H9 (cell line): ENCODE measurements at regions not wholly inside any gene's neighbourhood (a gene's known extent, or its start where the extent isn't known, plus 50 kb on each side); places are given as distances from the start of the nearest gene placed in this dataset.
"Not testable (repeated sequence)": the region's sequence is repeated elsewhere in the genome, so short reads cannot be mapped to it uniquely, and the experiment has no call there.

Experiments
- DNase-seq: peaks from one replicate; pipeline ENCODE4 v3.0.0-alpha.2; 2017
- H2AFZ ChIP-seq: one replicate; pipeline ENCODE4 v1.6.1; 2013; ENCODE audit warnings: mild to moderate bottlenecking, low read length, control low read depth, moderate library complexity
- H2AK5ac ChIP-seq: 2 replicates; pipeline ENCODE4 v1.6.1; 2013; ENCODE audit warnings: low read length, control low read depth, mixed read lengths; ENCODE audit not compliant: insufficient read length
- H2BK120ac ChIP-seq: one replicate; pipeline ENCODE4 v1.6.1; 2013; ENCODE audit warnings: low read depth, mild to moderate bottlenecking, low read length, control low read depth, inconsistent platforms; ENCODE audit not compliant: poor library complexity, severe bottlenecking
- H2BK12ac ChIP-seq: 2 replicates; pipeline ENCODE4 v1.6.1; 2013; ENCODE audit warnings: low read length, control low read depth, mixed read lengths, low read depth; ENCODE audit not compliant: insufficient read length
- H2BK15ac ChIP-seq: 2 replicates; pipeline ENCODE4 v1.6.1; 2013; ENCODE audit warnings: low read depth, low read length, control low read depth
- H2BK20ac ChIP-seq: one replicate; pipeline ENCODE4 v1.6.1; 2013; ENCODE audit warnings: low read depth, mild to moderate bottlenecking, low read length, control low read depth, inconsistent platforms; ENCODE audit not compliant: poor library complexity, severe bottlenecking
- H2BK5ac ChIP-seq: 2 replicates; pipeline ENCODE4 v1.6.1; 2013; ENCODE audit warnings: low read length, control low read depth, mixed read lengths; ENCODE audit not compliant: insufficient read length
- H3K14ac ChIP-seq: 2 replicates; pipeline ENCODE4 v1.6.1; 2013; ENCODE audit warnings: low read length, control low read depth; ENCODE audit not compliant: insufficient read depth
- H3K18ac ChIP-seq: 2 replicates; pipeline ENCODE4 v1.6.1; 2013; ENCODE audit warnings: low read depth, mild to moderate bottlenecking, mixed read lengths, low read length, control low read depth; ENCODE audit not compliant: insufficient read length
- H3K23ac ChIP-seq: 2 replicates; pipeline ENCODE4 v1.6.1; 2013; ENCODE audit warnings: low read length, control low read depth, mixed read lengths, low read depth; ENCODE audit not compliant: insufficient read length
- H3K23me2 ChIP-seq: 2 replicates; pipeline ENCODE4 v1.6.1; 2013; ENCODE audit warnings: low read depth, mild to moderate bottlenecking, mixed read lengths, low read length, control low read depth; ENCODE audit not compliant: insufficient read length, poor library complexity, severe bottlenecking
- H3K27ac ChIP-seq: 2 replicates; pipeline ENCODE4 v1.5.1; 2013; ENCODE audit warnings: low read length, control low read depth, mixed read lengths, low read depth; ENCODE audit not compliant: insufficient read length
- H3K27me3 ChIP-seq: 2 replicates; pipeline ENCODE4 v1.6.1; 2013; ENCODE audit warnings: low read length, control low read depth, inconsistent platforms; ENCODE audit not compliant: insufficient read depth
- H3K4ac ChIP-seq: 2 replicates; pipeline ENCODE4 v1.6.1; 2013; ENCODE audit warnings: low read depth, mild to moderate bottlenecking, control low read depth, inconsistent platforms, low read length, moderate library complexity
- H3K4me1 ChIP-seq: 2 replicates; pipeline ENCODE4 v1.6.1; 2013; ENCODE audit warnings: low read length, control low read depth, inconsistent platforms; ENCODE audit not compliant: insufficient read depth
- H3K4me2 ChIP-seq: 2 replicates; pipeline ENCODE4 v1.6.1; 2013; ENCODE audit warnings: low read length, control low read depth, mixed read lengths; ENCODE audit not compliant: insufficient read length, insufficient read depth
- H3K56ac ChIP-seq: 2 replicates; pipeline ENCODE4 v1.6.1; 2013; ENCODE audit warnings: low read depth, mild to moderate bottlenecking, mixed read lengths, low read length, control low read depth; ENCODE audit not compliant: insufficient read length
- H3K79me1 ChIP-seq: 2 replicates; pipeline ENCODE4 v1.6.1; 2013; ENCODE audit warnings: low read depth, mild to moderate bottlenecking, moderate library complexity, low read length, control low read depth, inconsistent platforms; ENCODE audit not compliant: insufficient read depth, poor library complexity, severe bottlenecking
- H3K79me2 ChIP-seq: 2 replicates; pipeline ENCODE4 v1.6.1; 2013; ENCODE audit warnings: low read length, control low read depth, inconsistent platforms; ENCODE audit not compliant: insufficient read depth
- H3K9ac ChIP-seq: 2 replicates; pipeline ENCODE4 v1.6.1; 2013; ENCODE audit warnings: low read length, control low read depth, mixed read lengths; ENCODE audit not compliant: insufficient read length; ENCODE audit errors: extremely low read depth
- H3K9me3 ChIP-seq: one replicate; pipeline ENCODE4 v1.6.1; 2013; ENCODE audit warnings: low read depth, low read length, inconsistent platforms; ENCODE audit not compliant: control insufficient read depth
- H3T11ph ChIP-seq: one replicate; pipeline ENCODE4 v1.6.1; 2013; ENCODE audit warnings: mild to moderate bottlenecking, low read length, control low read depth, inconsistent platforms
- H4K20me1 ChIP-seq: one replicate; pipeline ENCODE4 v1.6.1; 2013; ENCODE audit not compliant: control insufficient read depth, insufficient read length, insufficient read depth
- H4K5ac ChIP-seq: 2 replicates; pipeline ENCODE4 v1.6.1; 2013; ENCODE audit warnings: low read depth, mild to moderate bottlenecking, mixed read lengths, low read length, control low read depth; ENCODE audit not compliant: insufficient read length
- H4K8ac ChIP-seq: replicated peaks from 2 replicates; pipeline ENCODE4 v1.6.1; 2013; ENCODE audit warnings: low read length, control low read depth, mixed read lengths, low read depth; ENCODE audit not compliant: insufficient read length
- H4K91ac ChIP-seq: 2 replicates; pipeline ENCODE4 v1.6.1; 2013; ENCODE audit warnings: low read depth, mild to moderate bottlenecking, moderate library complexity, mixed read lengths, low read length, control low read depth; ENCODE audit not compliant: insufficient read length
- H3K27ac Mint-ChIP-seq, 3 experiments: 2 replicates in 2 of 3; 3 replicates in 1 of 3; pipeline ENCODE4 v1.8.0; 2020 to 2021; ENCODE audit warnings: mixed read lengths in 3 of 3, mild to moderate bottlenecking in 1 of 3, moderate library complexity in 1 of 3
- H3K27me3 Mint-ChIP-seq: 2 replicates; pipeline ENCODE4 v1.8.0; 2021; ENCODE audit warnings: low read depth, mild to moderate bottlenecking, moderate library complexity, mixed read lengths
- H3K36me3 Mint-ChIP-seq, 3 experiments: 2 replicates in 2 of 3; 3 replicates in 1 of 3; pipeline ENCODE4 v1.8.0; 2020 to 2021; ENCODE audit warnings: low read depth in 3 of 3, mixed read lengths in 3 of 3; ENCODE audit not compliant: insufficient read depth in 1 of 3
- H3K4me1 Mint-ChIP-seq, 2 experiments: 2 replicates each; pipeline ENCODE4 v1.8.0; 2020; ENCODE audit warnings: mixed read lengths in 2 of 2
- H3K4me3 Mint-ChIP-seq, 2 experiments: 2 replicates in 1 of 2; 3 replicates in 1 of 2; pipeline ENCODE4 v1.8.0; 2020 to 2021; ENCODE audit warnings: mild to moderate bottlenecking in 2 of 2, mixed read lengths in 2 of 2, moderate library complexity in 1 of 2
- H3K9me3 Mint-ChIP-seq, 2 experiments: 2 replicates in 1 of 2; 3 replicates in 1 of 2; pipeline ENCODE4 v1.8.0; 2020; ENCODE audit warnings: mild to moderate bottlenecking in 2 of 2, mixed read lengths in 2 of 2, moderate library complexity in 1 of 2
- WGBS: extraction: QIAGEN DNeasy Blood & Tissue Kit; methylation state at CpG from one replicate; pipeline ENCODE4 v1.1.7; 2013; ENCODE audit warnings: missing lambda C conversion rate, low lambda C conversion rate, mixed read lengths; ENCODE audit not compliant: insufficient read length; ENCODE audit errors: extremely low coverage; 5-methylcytosine and 5-hydroxymethylcytosine counted together
- TF ChIP-seq, protein P1 (sequence below): fragments of 200-600 bp; sonication (generic); conservative IDR thresholded peaks from 3 replicates; pipeline ENCODE4 v1.8.0; 2021; ENCODE audit warnings: antibody characterized with exemption, mild to moderate bottlenecking

- not testable (repeated sequence) for H3K9ac ChIP-seq, H3K27me3 Mint-ChIP-seq, H3K23ac ChIP-seq, H3K79me1 ChIP-seq, H2BK20ac ChIP-seq, H3K9me3 ChIP-seq, H3K4me1 Mint-ChIP-seq, H2BK120ac ChIP-seq, H2BK5ac ChIP-seq, H3K4me2 ChIP-seq, H3K79me2 ChIP-seq, H2AK5ac ChIP-seq, H3K4me1 ChIP-seq, H3K27ac Mint-ChIP-seq, H2AFZ ChIP-seq, H4K20me1 ChIP-seq, H3T11ph ChIP-seq, H3K18ac ChIP-seq, H3K23me2 ChIP-seq, H4K8ac ChIP-seq, H3K27ac ChIP-seq, H4K5ac ChIP-seq, H3K56ac ChIP-seq, H2BK15ac ChIP-seq, H4K91ac ChIP-seq, H3K4ac ChIP-seq, H3K4me3 Mint-ChIP-seq, H3K14ac ChIP-seq, H2BK12ac ChIP-seq, H3K36me3 Mint-ChIP-seq, H3K27me3 ChIP-seq
- TF ChIP-seq, protein P1, sequence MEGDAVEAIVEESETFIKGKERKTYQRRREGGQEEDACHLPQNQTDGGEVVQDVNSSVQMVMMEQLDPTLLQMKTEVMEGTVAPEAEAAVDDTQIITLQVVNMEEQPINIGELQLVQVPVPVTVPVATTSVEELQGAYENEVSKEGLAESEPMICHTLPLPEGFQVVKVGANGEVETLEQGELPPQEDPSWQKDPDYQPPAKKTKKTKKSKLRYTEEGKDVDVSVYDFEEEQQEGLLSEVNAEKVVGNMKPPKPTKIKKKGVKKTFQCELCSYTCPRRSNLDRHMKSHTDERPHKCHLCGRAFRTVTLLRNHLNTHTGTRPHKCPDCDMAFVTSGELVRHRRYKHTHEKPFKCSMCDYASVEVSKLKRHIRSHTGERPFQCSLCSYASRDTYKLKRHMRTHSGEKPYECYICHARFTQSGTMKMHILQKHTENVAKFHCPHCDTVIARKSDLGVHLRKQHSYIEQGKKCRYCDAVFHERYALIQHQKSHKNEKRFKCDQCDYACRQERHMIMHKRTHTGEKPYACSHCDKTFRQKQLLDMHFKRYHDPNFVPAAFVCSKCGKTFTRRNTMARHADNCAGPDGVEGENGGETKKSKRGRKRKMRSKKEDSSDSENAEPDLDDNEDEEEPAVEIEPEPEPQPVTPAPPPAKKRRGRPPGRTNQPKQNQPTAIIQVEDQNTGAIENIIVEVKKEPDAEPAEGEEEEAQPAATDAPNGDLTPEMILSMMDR, result peak; percentile 31; the same call in 1 of the 3 replicates
- no CpG with 5 or more reads among the region's 3 CpGs for WGBS
- peaks cover 49 to 53% of the 10 kb centered on the region in 2 experiments for H3K9me3 Mint-ChIP-seq
- peak; percentile 25 for DNase-seq
Measured at GRCh38 chr3:91469251-91469650, 2361.8 kb downstream of the EPHA3 start.
